ENCODE measurements at regions not wholly inside any gene's neighbourhood (a gene's known extent, or its start where the extent isn't known, plus 50 kb on each side); places are given as distances from the start of the nearest gene placed in this dataset.

GRCh38 chr2:47300081-47300480 is 69.0 kb upstream of the EPCAM start:
- no peak for TF ChIP-seq CTCF (IDR thresholded peaks at IDR 0.05)
- TF ChIP-seq POLR2AphosphoS5 (IDR thresholded peaks at IDR 0.05; ENCODE audit: low read depth, low read length), result no peak
- TF ChIP-seq TCF7L2 (IDR thresholded peaks at IDR 0.05; ENCODE audit: low read depth, low read length), result no peak
- no peak for TF ChIP-seq SIN3A (IDR thresholded peaks at IDR 0.05; ENCODE audit: borderline replicate concordance, insufficient read depth, low read depth, low read length)
- TF ChIP-seq REST (IDR thresholded peaks at IDR 0.05; ENCODE audit: insufficient read depth in 1 of 2, low read depth in 2 of 2, low read length in 1 of 2), result no peak

Data from Panc1 (cell line).